HG03521 (cell line): ENCODE measurements at regions not wholly inside any gene's neighbourhood (a gene's known extent, or its start where the extent isn't known, plus 50 kb on each side); places are given as distances from the start of the nearest gene placed in this dataset.
"Not testable (repeated sequence)": the region's sequence is repeated elsewhere in the genome, so short reads cannot be mapped to it uniquely, and the experiment has no call there.

Source experiments
- ATAC-seq: cut with Tn5 transposase; IDR thresholded peaks from one replicate; pipeline ENCODE4 v1.9.1; 2021; ENCODE audit warnings: mild to moderate bottlenecking, moderate library complexity; ENCODE audit not compliant: unreplicated experiment

DNA sequence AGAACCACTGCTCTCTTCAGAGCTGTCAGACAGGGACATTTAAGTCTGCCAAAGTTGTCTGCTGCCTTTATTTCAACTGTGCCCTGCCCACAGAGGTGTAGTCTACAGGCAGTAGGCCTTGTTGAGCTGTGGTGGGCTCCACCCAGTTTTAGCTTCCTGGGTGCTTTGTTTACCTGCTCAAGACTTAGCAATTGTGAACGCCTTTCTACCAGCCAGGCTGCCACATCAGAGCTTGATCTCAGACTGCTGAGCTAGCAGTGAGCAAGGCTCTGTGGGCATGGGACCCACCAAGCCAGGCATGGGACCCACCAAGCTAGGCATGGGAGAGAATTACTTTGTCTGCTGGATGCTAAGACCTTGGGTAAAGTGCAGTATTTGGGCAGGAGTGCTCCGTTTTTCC lies 351.8 kb downstream of the CDY1 start:
- not testable (repeated sequence) for ATAC-seq

DNA sequence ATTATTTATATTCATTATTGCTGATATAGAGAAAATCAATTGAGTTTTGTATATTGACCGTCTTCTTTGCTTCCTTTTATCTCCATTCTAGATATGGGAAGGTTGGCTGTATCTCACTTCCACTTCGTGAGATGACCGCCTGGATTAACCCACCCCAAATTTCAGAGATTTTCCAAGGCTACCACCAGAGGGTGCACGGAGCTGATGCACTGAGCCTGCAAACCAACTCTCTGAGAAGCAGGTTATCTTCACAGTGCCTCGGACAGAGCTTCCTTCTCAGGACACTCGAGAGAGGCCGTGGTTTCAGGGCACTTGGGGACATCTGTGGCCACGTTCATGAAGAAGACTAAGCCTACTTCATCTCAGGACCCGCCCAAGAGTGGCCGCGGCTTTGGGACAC lies 365.8 kb downstream of the CDY1 start:
- not testable (repeated sequence) for ATAC-seq

DNA sequence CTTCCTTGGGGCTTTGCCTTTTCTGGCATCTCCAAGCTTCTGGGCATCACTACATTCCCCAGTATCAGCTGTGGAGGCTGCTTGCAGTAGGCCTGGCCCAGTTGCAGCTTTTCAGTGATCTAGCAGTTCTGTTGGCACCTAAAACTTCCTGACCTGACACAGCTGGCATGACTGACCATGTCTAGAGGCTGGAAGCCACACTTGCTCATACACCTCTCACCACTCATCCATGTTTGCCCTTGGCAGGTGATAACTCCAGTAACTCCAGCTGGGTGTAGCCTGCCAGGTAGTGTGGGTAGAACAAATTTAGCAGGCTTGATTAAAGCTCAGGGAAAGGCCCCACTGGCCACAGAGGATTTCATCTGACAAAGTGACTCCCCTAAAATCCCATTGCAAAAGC lies 377.9 kb downstream of the CDY1 start:
- not testable (repeated sequence) for ATAC-seq

DNA sequence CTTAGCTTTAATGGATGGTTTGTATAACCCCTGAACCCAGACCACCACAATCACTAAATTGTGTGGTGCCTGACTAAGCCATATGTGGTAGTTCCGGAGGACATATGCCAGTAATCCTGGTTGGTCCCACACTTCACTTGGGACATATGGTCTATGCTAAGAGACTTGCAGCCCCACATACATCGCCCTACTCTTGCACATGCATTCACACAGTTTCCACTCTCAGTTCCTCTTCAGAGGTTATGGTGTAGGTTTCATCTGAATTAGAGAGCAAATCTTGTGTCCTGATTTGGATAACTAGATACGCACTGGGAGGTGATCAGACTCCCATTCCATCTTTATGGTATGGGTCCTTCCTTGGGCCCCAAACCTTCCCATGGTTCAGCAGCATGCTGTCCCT lies 425.4 kb downstream of the CDY1 start:
- ATAC-seq, result peak; percentile 73

DNA sequence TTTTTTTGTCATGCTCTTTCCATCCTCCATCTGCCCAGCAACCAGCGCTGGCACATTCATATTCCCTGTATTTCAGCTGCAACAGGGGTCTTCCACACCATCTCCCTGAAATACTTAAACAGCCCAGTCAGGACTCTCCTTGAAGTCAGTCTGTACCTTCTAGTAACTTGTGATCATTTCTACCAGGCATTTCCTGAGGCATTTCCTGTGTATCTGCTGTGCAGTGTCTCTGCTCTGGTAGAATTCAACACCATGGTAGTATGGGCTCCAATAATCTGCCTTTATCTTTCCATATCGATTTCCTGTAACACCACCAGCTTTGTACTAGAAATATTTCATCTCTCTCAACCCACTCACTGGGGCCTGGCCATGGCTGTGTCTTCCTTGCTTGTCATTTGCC lies 436.0 kb downstream of the CDY1 start:
- ATAC-seq, result not testable (repeated sequence)

DNA sequence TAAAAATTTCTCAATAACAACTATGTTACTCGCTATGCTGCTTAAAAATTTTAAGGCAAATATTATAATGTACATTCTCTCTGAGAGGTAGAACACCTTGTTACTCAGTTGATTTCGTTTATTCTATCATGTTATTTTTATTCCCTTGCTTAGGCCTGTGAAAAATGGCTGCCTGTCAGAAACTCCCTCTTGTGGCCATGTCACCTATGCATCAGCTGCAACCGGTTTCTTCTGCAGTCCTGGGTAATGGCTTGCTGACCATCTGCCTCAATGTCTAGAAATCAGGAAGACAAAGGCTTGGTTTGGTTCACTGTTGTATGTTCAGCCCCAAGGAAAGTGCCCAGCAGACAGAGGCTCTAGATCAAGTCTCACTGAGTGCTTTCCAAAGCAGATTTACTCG lies 437.3 kb downstream of the CDY1 start:
- not testable (repeated sequence) for ATAC-seq

DNA sequence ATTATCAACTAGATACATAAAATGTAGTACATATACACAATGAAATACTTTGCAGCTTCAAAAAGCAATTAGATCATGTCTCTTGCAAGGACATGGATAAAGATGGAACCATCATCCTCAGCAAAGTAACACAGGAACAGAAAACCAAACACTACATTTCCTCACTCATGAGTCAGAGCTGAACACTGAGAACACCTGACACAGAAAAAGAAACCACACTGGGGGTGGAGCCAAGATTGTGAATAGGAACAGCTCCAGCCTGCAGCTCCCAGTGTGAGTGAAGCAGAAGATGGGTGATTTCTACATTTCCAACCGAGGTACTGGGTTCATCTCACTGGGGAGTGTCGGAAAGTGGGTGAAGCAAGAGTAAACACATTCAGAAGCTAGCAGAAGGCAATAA lies 451.2 kb downstream of the CDY1 start:
- peak; percentile 75 for ATAC-seq

DNA sequence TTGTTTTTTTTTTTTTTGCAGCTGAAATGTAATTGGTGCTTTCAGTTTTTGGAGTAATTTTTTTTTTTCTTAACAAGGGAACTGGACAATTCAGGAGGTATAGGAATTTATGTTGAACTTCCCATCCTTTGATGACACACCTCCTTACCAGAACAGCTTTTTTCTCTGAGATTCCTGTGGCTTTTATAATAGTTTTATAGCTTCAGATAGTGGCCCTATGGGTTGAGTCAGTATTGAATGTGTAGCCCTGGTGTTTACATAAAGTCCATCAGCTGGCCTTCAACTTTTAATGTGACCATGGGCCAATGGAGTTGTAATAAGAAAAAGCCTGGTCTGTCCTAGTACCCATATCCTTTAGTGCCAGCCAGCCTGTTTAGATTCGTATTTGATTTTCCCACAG lies 457.5 kb downstream of the CDY1 start:
- not testable (repeated sequence) for ATAC-seq

DNA sequence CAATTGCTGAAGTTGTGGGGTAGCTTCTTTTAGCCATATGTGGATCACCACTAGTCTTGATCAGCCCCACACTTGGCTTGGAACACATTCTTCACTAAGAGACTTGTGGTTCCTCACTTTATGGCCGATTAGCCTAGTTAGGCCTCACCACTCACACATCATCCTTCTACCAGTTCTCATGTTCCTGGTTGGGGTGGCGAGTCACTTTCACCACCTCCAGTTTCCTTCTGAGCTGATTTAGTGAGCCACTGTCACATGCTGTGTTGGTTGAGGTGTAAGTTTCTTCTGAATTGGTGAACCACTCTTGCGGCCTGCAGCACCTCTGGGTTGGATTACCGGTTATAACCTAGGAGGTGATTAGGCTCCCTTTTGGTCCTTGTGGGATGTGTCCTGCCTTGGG lies 459.3 kb downstream of the CDY1 start:
- ATAC-seq, result not testable (repeated sequence)

DNA sequence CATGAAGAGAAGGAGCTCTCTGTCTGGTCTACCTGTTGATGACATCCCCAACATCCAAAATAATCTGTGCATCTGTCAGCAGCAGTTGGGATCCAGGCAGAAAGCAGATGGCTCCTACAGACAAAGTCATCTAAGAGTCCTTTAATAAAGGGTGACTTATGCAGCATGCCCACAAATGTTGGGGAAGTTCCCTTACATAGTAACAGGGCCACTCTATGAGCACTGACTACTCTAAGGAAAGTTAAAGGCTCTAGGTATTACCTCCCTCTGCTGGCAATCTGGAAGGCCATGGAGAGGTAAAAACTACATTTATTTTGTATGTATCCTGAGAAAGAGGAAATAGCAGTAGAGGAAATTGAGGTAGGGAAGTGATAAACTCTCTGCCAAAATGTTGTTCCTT lies 465.2 kb downstream of the CDY1 start:
- ATAC-seq, result not testable (repeated sequence)
